Adrenal gland (tissue), 5 donors: ENCODE measurements at regions not wholly inside any gene's neighbourhood (a gene's known extent, or its start where the extent isn't known, plus 50 kb on each side); places are given as distances from the start of the nearest gene placed in this dataset.
"Not testable (repeated sequence)": the region's sequence is repeated elsewhere in the genome, so short reads cannot be mapped to it uniquely, and the experiment has no call there.

Source experiments
- CTCF ChIP-seq, 6 experiments: fragments of 450-650 bp in 4 of 6; fragments of 200-600 bp in 2 of 6; sonication (generic) in 1 of 6; IDR thresholded peaks; 1 replicate in 5 of 6; 2 replicates in 1 of 6; pipeline versions ENCODE4 v1.5.1 to v1.8.0; 2016 to 2021; ENCODE audit warnings: antibody characterized with exemption in 6 of 6, mild to moderate bottlenecking in 2 of 6, moderate library complexity in 1 of 6
- POLR2A ChIP-seq, 2 donors: fragments of 450-650 bp; IDR thresholded peaks; one replicate each; pipeline ENCODE4 v1.6.1; 2017; ENCODE audit warnings: antibody characterized with exemption in 2 of 2, mild to moderate bottlenecking in 2 of 2, moderate library complexity in 1 of 2
- donor health status: DM: no; HTN: no; CAD: no.

GRCh38 chr4:131743348-131743747 is 1405.7 kb upstream of the PCDH10 start:
- TF ChIP-seq CTCF, POLR2A (IDR thresholded peaks at IDR 0.05): not testable (repeated sequence)
